CD4-positive, alpha-beta T cell treated with Interferon alpha-2 for 1 hour (primary cell): ENCODE measurements at regions not wholly inside any gene's neighbourhood (a gene's known extent, or its start where the extent isn't known, plus 50 kb on each side); places are given as distances from the start of the nearest gene placed in this dataset.

Experiments
- DNase-seq, 2 donors: peaks; one replicate each; pipeline ENCODE4 v3.0.0-alpha.2; 2020 to 2022

DNA sequence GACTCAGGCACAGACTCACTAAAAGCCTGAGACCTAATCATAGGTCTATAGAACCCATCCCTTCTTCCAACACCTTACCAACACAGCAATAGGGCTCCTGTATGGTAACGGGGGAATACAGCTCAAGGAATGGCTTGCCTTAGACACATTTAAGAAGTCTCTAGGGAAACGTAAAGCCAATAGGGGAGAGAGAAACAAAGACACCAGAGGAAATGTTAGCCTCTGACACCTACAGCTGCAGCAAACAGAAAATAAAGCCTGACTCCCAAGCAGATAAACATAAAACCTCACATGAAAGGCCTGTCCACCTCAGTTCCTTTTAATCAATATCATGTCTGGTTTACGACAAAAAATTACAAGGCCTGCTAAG, 51.1 kb upstream of the NCOA1 start:
- DNase-seq: no peak

GRCh38 chr2:24439280-24439970, 51.6 kb upstream of the NCOA1 start:
- DNase-seq: no peak

DNA sequence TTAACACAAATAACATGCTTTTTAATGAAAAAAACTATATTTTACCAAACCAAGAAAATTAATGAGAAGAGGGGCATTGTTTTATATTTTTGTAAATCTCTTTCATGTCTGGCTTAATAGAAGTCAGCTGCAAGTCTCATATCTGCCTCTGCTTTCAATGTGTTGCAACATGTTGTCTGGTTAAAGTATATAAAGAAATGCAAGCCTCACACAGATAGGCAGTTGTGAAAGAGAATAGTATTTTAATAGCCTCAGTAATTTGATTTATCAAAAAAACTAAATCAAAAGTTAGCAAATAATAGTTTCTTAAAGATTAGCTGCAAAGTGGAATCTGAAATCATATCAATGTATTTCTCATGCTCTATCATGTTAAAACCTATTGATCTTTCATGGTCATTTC, 52.9 kb upstream of the NCOA1 start:
- no peak for DNase-seq

- DNase-seq: no peak
Measured at GRCh38 chr2:24435391-24436316, 55.4 kb upstream of the NCOA1 start.

GRCh38 chr2:24434541-24434940, 56.5 kb upstream of the NCOA1 start:
- DNase-seq: no peak

- no peak for DNase-seq
Measured at GRCh38 chr2:24432735-24433134, 58.3 kb upstream of the NCOA1 start.

GRCh38 chr2:24432121-24432520, 58.9 kb upstream of the NCOA1 start:
- no peak for DNase-seq

DNA sequence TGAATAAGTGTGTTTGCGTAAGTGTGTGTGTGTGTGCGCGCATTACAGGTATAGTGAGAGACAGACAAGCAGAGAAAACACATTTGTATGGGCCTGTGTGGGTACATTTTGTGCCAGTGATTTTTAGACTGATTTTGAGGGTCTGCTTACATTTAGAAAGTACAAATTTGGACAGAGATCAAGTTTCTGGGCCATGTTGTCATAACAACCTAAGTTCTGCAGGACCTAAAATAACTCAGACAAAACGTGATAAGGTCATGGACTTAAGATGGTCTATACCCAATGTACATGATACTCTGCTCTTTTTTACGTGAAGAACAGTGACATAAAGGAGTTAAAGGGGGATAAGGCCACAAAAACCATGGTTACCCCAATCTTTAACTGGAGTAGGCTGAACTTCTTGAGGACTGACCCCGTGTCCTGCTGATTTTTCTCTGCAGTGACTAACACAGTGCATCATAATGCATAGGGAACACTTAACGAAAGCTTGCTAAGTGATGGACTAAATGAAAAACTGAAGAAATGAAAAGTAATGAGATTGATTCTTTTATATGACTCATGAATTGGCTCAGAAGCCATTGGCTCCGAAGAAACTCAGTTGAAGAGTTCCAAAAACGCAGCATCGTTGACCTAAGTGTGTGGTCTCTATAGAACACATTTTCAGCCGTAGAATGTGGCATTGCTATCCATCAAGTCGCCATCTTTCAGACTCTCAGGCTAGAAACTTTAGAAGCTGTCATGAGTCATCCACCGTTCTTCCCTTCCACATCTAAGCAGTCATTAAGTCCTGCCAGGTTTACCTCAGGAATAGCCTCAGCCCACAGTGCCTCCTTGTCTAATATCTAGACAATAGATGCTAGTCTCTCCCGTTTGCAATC, 61.6 kb upstream of the NCOA1 start:
- DNase-seq: no peak

- DNase-seq: no peak
Measured at GRCh38 chr2:24424387-24424786, 64.1 kb upstream of the ITSN2 start.

GRCh38 chr2:24423095-24423494, 62.8 kb upstream of the ITSN2 start:
- no peak for DNase-seq

- peak; percentile 51 to 61 for DNase-seq
Measured at GRCh38 chr2:24421668-24422067, 61.3 kb upstream of the ITSN2 start.

DNA sequence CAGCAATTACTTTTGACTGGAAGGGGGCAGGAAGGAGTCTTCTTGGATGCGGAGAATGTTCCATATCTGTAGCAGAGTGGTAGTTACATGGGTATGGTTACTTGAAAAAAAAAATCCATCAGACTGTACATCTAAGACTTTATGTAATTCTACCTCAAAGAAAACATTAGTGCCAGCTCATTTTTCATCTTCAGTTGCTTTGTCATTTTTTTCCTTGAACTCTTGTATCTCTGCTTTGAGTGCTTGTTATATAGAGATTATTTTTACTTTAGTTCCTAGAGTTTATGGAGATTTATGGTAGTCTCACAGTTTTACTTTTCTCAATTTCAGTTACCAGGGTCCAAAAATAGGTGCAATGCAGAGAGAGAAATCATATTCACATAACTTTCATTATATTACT, 60.0 kb upstream of the ITSN2 start:
- DNase-seq: no peak

DNA sequence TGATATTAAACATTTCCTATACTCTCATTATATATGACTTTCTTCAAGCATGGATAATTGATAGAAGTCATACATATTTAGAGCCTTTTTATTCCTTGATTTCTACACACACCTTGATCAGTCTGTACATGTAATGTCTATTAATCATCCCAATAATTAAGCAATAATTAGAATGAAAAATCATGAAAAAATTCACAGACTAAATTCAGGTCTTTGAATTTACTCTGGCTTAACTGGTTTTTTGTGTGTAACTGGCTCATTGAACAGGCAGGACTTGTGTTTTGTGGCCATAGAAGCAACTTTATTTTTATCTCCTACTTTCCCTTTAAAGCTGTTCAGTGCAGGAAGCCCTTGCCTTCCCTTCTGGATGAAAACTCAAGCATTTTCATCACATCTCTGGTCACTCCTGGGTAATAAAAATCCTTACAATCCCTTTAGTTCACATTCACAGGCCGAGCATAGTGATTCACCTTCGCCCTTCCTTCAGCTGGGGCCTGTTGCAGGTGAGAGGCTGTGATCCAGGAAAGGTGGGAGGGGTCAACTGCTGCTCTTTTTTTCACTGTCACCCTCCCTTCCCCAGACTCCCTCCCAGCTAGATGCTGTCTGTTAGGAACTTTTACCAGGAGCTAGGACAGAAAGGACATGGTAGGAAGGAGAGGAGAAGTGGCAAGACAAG, 58.0 kb upstream of the ITSN2 start:
- no peak for DNase-seq

DNA sequence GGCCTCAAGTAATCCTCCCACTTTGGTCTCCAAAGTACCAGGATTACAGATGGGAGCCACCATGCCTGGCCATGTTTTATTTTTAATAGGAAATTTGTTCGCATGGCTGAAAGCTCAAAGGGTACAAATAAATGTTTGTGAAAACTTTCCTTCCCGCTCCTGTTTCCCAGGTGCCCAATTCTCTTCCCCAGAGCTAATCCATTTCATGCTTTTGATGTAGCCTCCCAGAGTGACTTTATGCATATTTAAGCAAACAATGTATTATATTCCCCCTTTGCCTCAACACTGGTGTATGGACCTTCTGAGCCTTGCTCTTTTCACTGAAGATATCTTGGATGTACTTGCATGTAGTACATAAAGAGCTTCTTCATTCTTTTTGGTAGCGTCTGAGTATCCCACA, 52.5 kb upstream of the ITSN2 start:
- no peak for DNase-seq

DNA sequence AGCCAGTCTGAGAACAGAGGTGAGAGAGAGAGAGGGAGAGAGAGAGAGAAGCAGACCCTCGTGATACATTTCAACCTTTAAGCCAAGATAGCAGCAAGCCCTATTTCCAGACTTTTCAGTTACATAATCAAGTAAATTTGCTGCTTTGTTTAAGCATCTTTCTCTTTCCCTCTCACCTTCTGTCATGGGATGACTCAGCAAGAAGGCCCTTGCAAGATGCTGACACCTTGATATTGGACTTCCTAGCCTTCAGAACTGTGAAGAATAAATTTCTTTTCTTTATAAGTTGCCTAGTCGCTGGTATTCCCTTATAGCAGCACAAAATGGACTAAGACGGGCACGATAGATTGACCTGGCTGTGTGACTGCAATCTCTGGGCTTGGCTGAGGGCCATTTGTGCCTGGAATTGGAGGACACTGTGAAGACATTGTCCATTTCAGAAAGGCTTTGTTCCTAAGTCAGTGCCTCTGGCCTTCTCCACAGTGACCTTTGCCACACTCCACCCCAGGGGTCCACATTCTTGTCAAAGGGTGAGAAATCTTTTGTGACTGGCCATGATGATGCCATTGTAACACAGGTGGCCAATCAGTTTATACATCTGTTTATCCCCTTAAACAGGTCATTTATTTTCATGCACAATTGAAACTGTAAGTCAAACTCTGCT, 51.3 kb upstream of the ITSN2 start:
- no peak for DNase-seq

- DNase-seq: no peak
Measured at GRCh38 chr2:24410976-24411375, 50.6 kb upstream of the ITSN2 start.

DNA sequence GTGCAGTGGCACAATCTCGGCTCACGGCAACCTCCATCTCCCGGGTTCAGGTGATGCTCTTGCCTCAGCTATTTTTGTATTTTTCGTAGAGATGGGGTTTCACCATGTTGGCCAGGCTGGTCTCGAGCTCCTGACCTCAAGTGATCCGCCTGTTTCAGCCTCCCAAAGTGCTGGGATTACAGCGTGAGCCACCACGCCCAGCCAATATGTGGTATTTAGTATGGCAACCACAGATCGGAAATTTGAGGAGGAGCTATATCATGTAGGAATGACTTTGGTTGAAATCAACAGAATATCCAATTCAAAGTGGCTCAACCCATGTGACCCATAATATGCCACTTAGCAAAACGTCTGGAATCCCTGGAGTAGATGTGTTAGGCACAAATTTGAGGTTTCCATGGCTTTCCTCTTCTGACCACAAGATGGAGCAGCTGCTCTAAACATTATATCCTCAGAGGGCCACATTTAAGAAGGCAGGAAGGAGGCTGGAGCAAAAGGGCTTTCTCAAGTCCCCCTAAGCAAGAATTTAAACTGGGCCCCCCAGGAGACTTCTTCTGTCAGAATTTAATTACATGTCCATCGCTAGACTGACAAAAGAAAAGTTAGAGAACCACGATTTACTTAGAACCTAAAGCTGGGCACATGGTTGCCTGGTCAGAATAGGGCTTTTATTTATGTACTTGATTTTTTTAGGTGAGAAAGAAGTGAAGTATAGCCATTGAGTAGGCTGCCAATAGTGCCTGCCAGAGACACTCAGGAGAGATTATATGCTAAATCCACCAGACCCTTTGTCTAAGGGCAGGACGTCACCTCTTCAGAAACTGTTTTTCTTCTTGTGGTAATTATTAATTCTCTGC, 49.6 kb upstream of the ITSN2 start:
- peak; percentile 26 to 69 for DNase-seq
